Keratinocyte (primary cell): ENCODE measurements at regions not wholly inside any gene's neighbourhood (a gene's known extent, or its start where the extent isn't known, plus 50 kb on each side); places are given as distances from the start of the nearest gene placed in this dataset.
"Not testable (repeated sequence)": the region's sequence is repeated elsewhere in the genome, so short reads cannot be mapped to it uniquely, and the experiment has no call there.

Experiments used
- DNase-seq: peaks from one replicate; pipeline ENCODE4 v3.0.0-alpha.2; 2011; ENCODE audit warnings: low read depth, missing footprints, low spot score
- FAIRE-seq: peaks from 2 replicates; lab custom pipeline; 2011; peaks lifted over from hg19 to GRCh38; lab: Jason Lieb, UNC
- H2AFZ ChIP-seq: 2 replicates; pipeline ENCODE4 v1.6.0; 2012; ENCODE audit warnings: low read length, control low read depth, inconsistent platforms; ENCODE audit not compliant: control insufficient read depth
- H3K27ac ChIP-seq: 2 replicates; pipeline ENCODE4 v1.5.1; 2011; ENCODE audit warnings: low read length; ENCODE audit not compliant: control insufficient read depth, insufficient read depth
- H3K27me3 ChIP-seq: 3 replicates; pipeline ENCODE4 v1.6.0; 2011; ENCODE audit warnings: low read length; ENCODE audit not compliant: control insufficient read depth, insufficient read depth; ENCODE audit errors: extremely low read depth
- H3K36me3 ChIP-seq, 2 experiments: 2 replicates in 1 of 2; 3 replicates in 1 of 2; pipeline ENCODE4 v1.5.1; 2011; ENCODE audit warnings: low read length in 2 of 2, mild to moderate bottlenecking in 1 of 2; ENCODE audit not compliant: control insufficient read depth in 2 of 2, insufficient read depth in 2 of 2; ENCODE audit errors: extremely low read depth in 1 of 2
- H3K4me1 ChIP-seq: 3 replicates; pipeline ENCODE4 v1.5.1; 2011; ENCODE audit warnings: low read length; ENCODE audit not compliant: control insufficient read depth, insufficient read depth; ENCODE audit errors: extremely low read depth
- H3K4me2 ChIP-seq: 3 replicates; pipeline ENCODE4 v1.6.0; 2011; ENCODE audit warnings: low read depth, low read length; ENCODE audit not compliant: control insufficient read depth, insufficient read depth; ENCODE audit errors: extremely low read depth
- H3K4me3 ChIP-seq, 3 experiments: fragments of 200-600 bp in 1 of 3; sonication (generic) in 1 of 3; 2 replicates in 2 of 3; 3 replicates in 1 of 3; pipeline ENCODE4 v1.5.1; 2011 to 2016; ENCODE audit warnings: low read length in 3 of 3, mild to moderate bottlenecking in 3 of 3, control low read depth in 2 of 3, inconsistent platforms in 1 of 3, low read depth in 1 of 3, mixed read lengths in 1 of 3, mixed run types in 1 of 3, moderate library complexity in 1 of 3; ENCODE audit not compliant: control insufficient read depth in 2 of 3, insufficient read depth in 2 of 3; ENCODE audit errors: extremely low read depth in 1 of 3
- H3K79me2 ChIP-seq: 2 replicates; pipeline ENCODE4 v1.6.0; 2012; ENCODE audit warnings: low read length; ENCODE audit not compliant: control insufficient read depth, insufficient read depth
- H3K9ac ChIP-seq: 3 replicates; pipeline ENCODE4 v1.6.0; 2011; ENCODE audit warnings: low read length; ENCODE audit not compliant: control insufficient read depth, insufficient read depth; ENCODE audit errors: extremely low read depth
- H3K9me1 ChIP-seq: 3 replicates; pipeline ENCODE4 v1.6.0; 2011; ENCODE audit warnings: low read length; ENCODE audit not compliant: control insufficient read depth, insufficient read depth; ENCODE audit errors: extremely low read depth
- H3K9me3 ChIP-seq: 2 replicates; pipeline ENCODE4 v1.5.1; 2012; ENCODE audit warnings: low read depth, low read length; ENCODE audit not compliant: control insufficient read depth
- H4K20me1 ChIP-seq: 3 replicates; pipeline ENCODE4 v1.6.0; 2011; ENCODE audit warnings: low read length; ENCODE audit not compliant: control insufficient read depth, insufficient read depth; ENCODE audit errors: extremely low read depth
- EZH2 ChIP-seq: IDR thresholded peaks from one replicate; pipeline ENCODE4 v1.6.1; 2012; ENCODE audit warnings: inconsistent platforms, mild to moderate bottlenecking, low read length, moderate library complexity
- dilution Hi-C: fragments of 300-500 bp; cut with MboI; formaldehyde crosslinking; loops from one replicate; pipeline ENCODE4 v1.7.0; 2020; ENCODE audit warnings: low sequenced_read_pairs; ENCODE audit not compliant: extremely low pct_ligation_motif_present
- TF ChIP-seq, protein P1 (sequence below), 3 experiments: IDR thresholded peaks in 1 of 3; conservative IDR thresholded peaks in 1 of 3; optimal IDR thresholded peaks in 1 of 3; 2 replicates in 2 of 3; 3 replicates in 1 of 3; pipeline versions ENCODE3 to v1.5.1; 2011; ENCODE audit warnings: low read length in 3 of 3, mild to moderate bottlenecking in 3 of 3, moderate library complexity in 2 of 3, control low read depth in 1 of 3, inconsistent platforms in 1 of 3; ENCODE audit not compliant: insufficient read depth in 2 of 3; ENCODE audit errors: extremely low read depth in 1 of 3

DNA sequence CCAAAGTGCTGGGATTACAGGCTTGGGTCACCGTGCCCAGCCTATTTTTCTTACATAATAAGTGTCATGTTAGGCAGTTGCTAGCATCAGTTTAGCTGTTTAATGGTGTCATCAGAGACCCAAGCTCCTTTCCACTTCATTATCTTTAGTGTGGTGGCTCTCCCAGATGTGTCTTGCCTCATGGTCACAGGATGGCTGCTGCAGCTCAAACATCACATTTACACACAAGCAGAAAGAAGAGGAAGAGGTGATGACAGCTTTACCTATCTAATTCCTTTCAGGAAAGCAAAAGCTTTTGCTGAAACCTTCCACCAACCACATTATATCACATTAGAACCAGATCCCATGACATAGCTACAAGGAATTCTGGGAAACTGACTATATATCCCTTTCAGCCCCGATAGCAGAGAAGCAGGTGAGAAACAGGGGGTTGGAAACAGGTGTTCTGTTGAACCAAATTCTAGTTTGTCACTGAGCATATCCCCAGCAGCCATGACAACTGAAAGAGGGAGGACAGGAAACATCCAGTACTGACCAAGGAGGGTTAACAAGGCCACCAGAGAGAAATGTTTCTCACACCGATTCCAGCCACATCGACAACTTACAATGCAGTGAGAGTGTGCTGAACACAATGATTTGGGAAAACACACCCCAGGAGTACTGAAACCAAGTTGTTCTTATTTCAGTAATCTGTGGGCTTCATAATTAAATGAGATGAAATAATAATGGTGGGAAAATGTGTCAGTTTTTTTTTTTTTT is 617.0 kb downstream of the UQCRFS1 start:
- Histone ChIP-seq H3K36me3 (no peaks in the 10 kb centered on the region), H3K9me3 (peaks cover 2% of the 10 kb centered on the region), H3K4me3 (no peak overlapping the region), H3K9ac (no peak overlapping the region), H3K79me2 (no peaks in the 10 kb centered on the region), H2AFZ (no peak overlapping the region), H3K27me3 (no peaks in the 10 kb centered on the region), H3K9me1 (no peaks in the 10 kb centered on the region), H3K4me2 (no peak overlapping the region), H3K27ac (no peak overlapping the region), H4K20me1 (no peaks in the 10 kb centered on the region), H3K4me1 (no peaks in the 10 kb centered on the region)
- FAIRE-seq (no peak), DNase-seq (no peak)
- dilution Hi-C loops: no loop called here
- TF ChIP-seq EZH2: no peak
- TF ChIP-seq, protein P1, sequence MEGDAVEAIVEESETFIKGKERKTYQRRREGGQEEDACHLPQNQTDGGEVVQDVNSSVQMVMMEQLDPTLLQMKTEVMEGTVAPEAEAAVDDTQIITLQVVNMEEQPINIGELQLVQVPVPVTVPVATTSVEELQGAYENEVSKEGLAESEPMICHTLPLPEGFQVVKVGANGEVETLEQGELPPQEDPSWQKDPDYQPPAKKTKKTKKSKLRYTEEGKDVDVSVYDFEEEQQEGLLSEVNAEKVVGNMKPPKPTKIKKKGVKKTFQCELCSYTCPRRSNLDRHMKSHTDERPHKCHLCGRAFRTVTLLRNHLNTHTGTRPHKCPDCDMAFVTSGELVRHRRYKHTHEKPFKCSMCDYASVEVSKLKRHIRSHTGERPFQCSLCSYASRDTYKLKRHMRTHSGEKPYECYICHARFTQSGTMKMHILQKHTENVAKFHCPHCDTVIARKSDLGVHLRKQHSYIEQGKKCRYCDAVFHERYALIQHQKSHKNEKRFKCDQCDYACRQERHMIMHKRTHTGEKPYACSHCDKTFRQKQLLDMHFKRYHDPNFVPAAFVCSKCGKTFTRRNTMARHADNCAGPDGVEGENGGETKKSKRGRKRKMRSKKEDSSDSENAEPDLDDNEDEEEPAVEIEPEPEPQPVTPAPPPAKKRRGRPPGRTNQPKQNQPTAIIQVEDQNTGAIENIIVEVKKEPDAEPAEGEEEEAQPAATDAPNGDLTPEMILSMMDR (optimal IDR thresholded peaks at IDR 0.05 in 1 of 3, IDR thresholded peaks at IDR 0.05 in 1 of 3, conservative IDR thresholded peaks at IDR 0.05 in 1 of 3; ENCODE audit: extremely low read depth in 1 of 3, insufficient read depth in 2 of 3, low read length in 3 of 3): no peak

DNA sequence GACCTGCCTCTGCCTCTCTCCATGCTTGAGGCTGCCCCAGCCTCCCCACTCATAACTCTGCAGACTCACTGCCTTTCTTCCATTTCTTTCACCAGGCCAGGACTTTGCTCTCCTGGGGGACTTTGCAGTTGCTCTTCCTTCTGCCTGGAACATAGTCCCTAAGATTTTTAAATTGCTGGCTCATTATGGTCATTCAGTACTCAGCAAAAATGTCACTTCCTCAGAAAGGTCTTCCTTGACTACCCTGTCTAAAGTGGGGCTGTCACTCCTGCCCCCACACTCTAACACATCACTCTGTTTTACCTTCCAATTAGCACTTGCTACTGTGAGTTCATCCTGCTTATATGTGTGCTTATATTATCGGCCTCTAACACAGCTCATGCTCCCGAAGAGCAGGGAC is 618.2 kb downstream of the UQCRFS1 start:
- H3K36me3 ChIP-seq: no peaks in the 10 kb centered on the region
- H3K4me1 ChIP-seq: no peaks in the 10 kb centered on the region
- no peak overlapping the region for H3K4me3 ChIP-seq
- peaks cover 2% of the 10 kb centered on the region for H3K9me3 ChIP-seq
- FAIRE-seq (no peak), DNase-seq (no peak)
- dilution Hi-C loops: no loop called here
- no peak overlapping the region for H3K9ac ChIP-seq
- no peaks in the 10 kb centered on the region for H4K20me1 ChIP-seq
- H2AFZ ChIP-seq: no peak overlapping the region
- H3K27me3 ChIP-seq: no peaks in the 10 kb centered on the region
- H3K4me2 ChIP-seq: no peak overlapping the region
- no peak overlapping the region for H3K27ac ChIP-seq
- no peaks in the 10 kb centered on the region for H3K79me2 ChIP-seq
- no peak for TF ChIP-seq EZH2
- TF ChIP-seq, protein P1 (optimal IDR thresholded peaks at IDR 0.05 in 1 of 3, IDR thresholded peaks at IDR 0.05 in 1 of 3, conservative IDR thresholded peaks at IDR 0.05 in 1 of 3; ENCODE audit: extremely low read depth in 1 of 3, insufficient read depth in 2 of 3, low read length in 3 of 3): no peak
- no peaks in the 10 kb centered on the region for H3K9me1 ChIP-seq

DNA sequence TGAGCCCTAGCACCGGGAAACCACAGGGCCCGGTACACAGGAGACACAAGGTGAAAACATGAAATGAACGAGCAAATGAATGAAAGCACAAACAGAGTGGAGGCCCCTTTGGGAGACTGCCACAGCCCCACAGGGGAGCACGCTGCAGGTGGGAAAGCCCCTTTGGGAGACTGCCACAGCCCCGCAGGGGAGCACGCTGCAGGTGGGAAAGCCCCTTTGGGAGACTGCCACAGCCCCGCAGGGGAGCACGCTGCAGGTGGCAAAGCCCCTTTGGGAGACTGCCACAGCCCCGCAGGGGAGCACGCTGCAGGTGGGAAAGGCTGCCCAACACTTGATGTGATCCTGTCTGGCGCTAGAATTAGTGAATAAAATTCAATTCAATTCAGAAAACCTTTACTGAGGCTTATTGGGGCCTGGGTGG is 623.0 kb downstream of the UQCRFS1 start:
- H3K4me1 ChIP-seq, H3K9me3 ChIP-seq, H3K27me3 ChIP-seq, H3K9ac ChIP-seq, dilution Hi-C loops, H3K4me2 ChIP-seq, FAIRE-seq, H3K79me2 ChIP-seq, H3K27ac ChIP-seq, H4K20me1 ChIP-seq, DNase-seq, H3K9me1 ChIP-seq, H2AFZ ChIP-seq, H3K4me3 ChIP-seq, H3K36me3 ChIP-seq: not testable (repeated sequence)
